ENCODE measurements at regions not wholly inside any gene's neighbourhood (a gene's known extent, or its start where the extent isn't known, plus 50 kb on each side); places are given as distances from the start of the nearest gene placed in this dataset.

DNA sequence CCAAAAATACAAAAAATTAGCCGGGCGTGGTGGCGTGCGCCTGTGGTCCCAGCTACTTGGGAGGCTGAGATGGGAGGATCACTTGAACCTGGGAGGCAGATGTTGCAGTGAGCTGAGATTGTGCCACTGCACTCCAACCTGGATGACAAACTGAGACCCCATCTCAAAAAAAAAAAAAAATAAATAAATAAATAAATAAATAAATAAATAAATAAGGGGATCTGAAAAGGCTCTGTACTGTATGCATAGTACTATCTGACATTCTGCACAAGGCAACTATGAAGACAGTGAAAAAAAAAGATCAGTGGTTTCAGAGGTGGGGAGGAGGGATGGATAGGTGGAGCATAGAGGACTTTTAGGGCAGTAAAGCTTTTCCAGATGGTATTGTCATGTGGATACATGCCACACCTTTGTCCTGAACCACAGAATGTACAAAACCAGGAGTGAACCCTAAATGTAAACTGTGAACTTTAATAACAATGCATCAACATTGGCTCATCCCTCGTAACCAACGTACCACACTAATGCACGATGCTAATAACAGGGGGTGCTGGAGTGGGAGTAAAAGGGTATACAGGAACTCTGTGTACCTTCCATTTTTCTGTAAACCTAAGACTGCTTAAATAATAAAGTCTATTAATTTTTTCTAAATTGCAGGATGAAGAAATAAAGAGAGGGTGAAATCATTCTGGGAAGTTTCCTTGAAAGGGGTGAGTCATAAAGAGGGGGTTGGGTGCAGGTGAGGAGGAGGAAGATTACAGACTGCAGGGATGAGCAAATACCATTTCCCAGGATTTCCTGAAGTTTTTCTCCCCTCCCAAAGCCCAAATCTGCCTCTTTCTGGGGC is 155.8 kb upstream of the SDK2 start:
- H3K4me3 ChIP-seq (ENCODE audit: low read depth, low read length) = no peak overlapping the region
- TF ChIP-seq CTCF (IDR thresholded peaks at IDR 0.05; ENCODE audit: insufficient read depth, low read depth, low read length) = no peak
- DNase-seq (ENCODE audit: low read depth) = no peak

GRCh38 chr17:73800893-73801292 is 156.6 kb upstream of the SDK2 start:
- H3K4me3 ChIP-seq (ENCODE audit: low read depth, low read length) = no peak overlapping the region
- no peak for DNase-seq (ENCODE audit: low read depth)
- no peak for TF ChIP-seq CTCF (IDR thresholded peaks at IDR 0.05; ENCODE audit: insufficient read depth, low read depth, low read length)

DNA sequence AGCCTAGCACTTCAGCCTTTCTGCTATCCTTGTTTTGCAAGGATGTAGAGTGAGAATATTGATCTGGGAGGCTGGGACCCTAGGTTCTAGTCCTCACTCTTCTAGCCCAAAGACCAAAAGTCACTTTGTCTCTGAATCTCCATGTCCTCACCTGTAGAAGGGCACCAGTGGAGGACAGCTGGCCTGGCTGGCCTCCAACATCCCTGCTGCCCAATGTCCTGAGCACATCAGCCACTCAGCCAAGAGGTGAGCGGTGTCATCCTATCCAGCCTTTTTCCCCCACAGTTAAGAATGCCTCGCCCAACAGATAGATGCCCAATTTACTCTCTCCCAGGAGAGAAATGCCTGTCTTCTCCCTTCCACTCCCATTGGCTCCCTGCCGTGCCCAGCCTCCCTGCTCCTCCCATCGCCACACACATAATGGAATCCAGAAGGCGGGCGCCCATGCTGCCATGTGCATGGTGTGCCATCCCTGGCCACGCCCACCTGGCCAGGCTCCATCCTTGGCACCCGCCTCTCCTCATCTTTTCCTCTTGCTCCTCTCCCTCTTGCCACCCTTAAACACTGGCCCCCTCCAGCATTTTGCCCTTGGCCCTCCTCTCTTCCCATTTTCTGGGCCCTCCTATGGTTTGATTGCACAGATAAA is 157.3 kb upstream of the SDK2 start:
- H3K4me3 ChIP-seq (ENCODE audit: low read depth, low read length) = no peak overlapping the region
- TF ChIP-seq CTCF (IDR thresholded peaks at IDR 0.05; ENCODE audit: insufficient read depth, low read depth, low read length) = no peak
- no peak for DNase-seq (ENCODE audit: low read depth)

DNA sequence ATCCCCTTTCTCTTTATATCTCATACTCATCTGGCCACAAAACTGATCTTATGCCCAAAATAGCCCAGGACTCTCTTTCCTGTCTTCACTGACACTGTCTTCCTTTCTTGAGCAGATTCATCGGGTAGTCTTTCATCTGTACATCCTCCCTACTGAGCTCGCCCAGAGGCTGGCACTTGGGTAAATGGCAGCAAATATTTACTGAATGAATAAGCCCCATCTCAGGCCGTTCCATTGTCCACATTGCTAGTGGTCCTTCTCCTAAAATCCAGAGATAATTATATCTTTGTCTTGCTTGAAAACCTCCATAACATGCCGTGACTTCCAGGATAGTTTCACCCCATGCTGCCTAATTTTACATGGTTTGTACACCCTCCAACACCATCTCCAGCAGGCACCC is 158.1 kb upstream of the SDK2 start:
- no peak overlapping the region for H3K4me3 ChIP-seq (ENCODE audit: low read depth, low read length)
- TF ChIP-seq CTCF (IDR thresholded peaks at IDR 0.05; ENCODE audit: insufficient read depth, low read depth, low read length) = no peak
- no peak for DNase-seq (ENCODE audit: low read depth)

DNA sequence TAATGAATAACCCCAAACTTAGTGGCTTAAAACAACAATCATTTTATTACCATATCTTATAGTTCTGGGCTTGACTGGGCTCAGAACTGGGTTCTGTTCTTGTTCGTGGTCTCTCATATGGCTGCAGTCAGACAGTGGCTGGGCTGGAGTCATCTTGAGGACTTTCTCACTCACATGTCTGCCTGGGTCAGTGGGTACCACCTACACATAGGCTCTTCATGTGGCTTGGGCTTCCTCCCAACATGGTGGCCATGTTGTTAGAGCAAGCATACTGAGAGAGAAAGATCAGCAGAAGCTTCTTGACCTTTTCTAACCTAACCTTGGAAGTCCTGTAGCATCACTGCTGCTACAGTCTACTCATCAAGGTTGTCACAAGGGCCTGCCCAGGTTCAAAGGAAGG is 158.6 kb upstream of the SDK2 start:
- no peak overlapping the region for H3K4me3 ChIP-seq (ENCODE audit: low read depth, low read length)
- DNase-seq (ENCODE audit: low read depth) = no peak
- TF ChIP-seq CTCF (IDR thresholded peaks at IDR 0.05; ENCODE audit: insufficient read depth, low read depth, low read length) = no peak

GRCh38 chr17:73803964-73804435 is 159.8 kb upstream of the SDK2 start:
- no peak for DNase-seq (ENCODE audit: low read depth)

More at GRCh38 chr17:73803964-73804435, 159.8 kb upstream of the SDK2 start:
- TF ChIP-seq CTCF (IDR thresholded peaks at IDR 0.05; ENCODE audit: insufficient read depth, low read depth, low read length) = no peak
- no peak overlapping the region for H3K4me3 ChIP-seq (ENCODE audit: low read depth, low read length)
